Right atrium auricular region (tissue), 2 donors: ENCODE measurements at regions not wholly inside any gene's neighbourhood (a gene's known extent, or its start where the extent isn't known, plus 50 kb on each side); places are given as distances from the start of the nearest gene placed in this dataset.

Experiments
- DNase-seq: peaks from one replicate; pipeline ENCODE4 v3.0.0-alpha.2; 2019; ENCODE audit warnings: low spot score
- H3K27ac ChIP-seq, 2 donors: fragments of 200-600 bp; sonication (generic); 1 replicate in 1 of 2; 2 replicates in 1 of 2; pipeline ENCODE4 v1.5.1; 2016 to 2019
- H3K27me3 ChIP-seq, 2 donors: fragments of 200-600 bp; sonication (generic); one replicate each; pipeline versions ENCODE4 v1.5.1 to v1.6.0; 2017 to 2019
- H3K36me3 ChIP-seq: fragments of 200-600 bp; sonication (generic); one replicate; pipeline ENCODE4 v1.5.1; 2016
- H3K4me1 ChIP-seq, 2 donors: fragments of 200-600 bp; sonication (generic); one replicate each; pipeline versions ENCODE4 v1.5.1 to v1.6.0; 2017 to 2019
- H3K4me3 ChIP-seq, 2 donors: fragments of 200-600 bp; sonication (generic); 1 replicate in 1 of 2; 2 replicates in 1 of 2; pipeline ENCODE4 v1.5.1; 2017 to 2019; ENCODE audit warnings: mild to moderate bottlenecking in 1 of 2, moderate library complexity in 1 of 2
- H3K9me3 ChIP-seq, 2 donors: fragments of 200-600 bp; sonication (generic); one replicate each; pipeline ENCODE4 v1.5.1; 2019
- TF ChIP-seq, protein P1 (sequence below), 2 donors: fragments of 200-600 bp; sonication (generic); IDR thresholded peaks; one replicate each; pipeline ENCODE4 v1.5.1; 2019; ENCODE audit warnings: antibody characterized with exemption in 2 of 2

DNA sequence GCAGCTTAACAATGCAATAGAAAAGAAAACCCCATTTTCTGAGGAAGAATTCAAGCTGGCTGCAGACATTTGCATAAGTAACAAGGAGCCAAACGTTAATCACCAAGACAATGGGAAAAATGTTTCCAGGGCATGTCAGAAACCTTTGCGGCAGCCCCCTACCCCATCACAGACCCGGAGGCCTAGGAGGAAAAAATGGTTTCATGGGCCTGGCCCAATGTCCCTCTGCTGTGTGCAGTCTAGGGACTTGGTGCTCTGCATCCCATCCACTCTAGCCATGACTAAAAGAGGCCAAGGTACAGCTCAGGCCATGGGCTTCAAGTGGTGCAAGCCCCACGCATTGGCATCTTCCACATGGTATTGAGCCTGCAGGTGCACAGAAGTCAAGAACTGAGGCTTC is 147.0 kb upstream of the NR3C2 start:
- Histone ChIP-seq H3K4me3 (no peak overlapping the region), H3K27me3 (no peaks in the 10 kb centered on the region), H3K36me3 (no peaks in the 10 kb centered on the region), H3K27ac (no peak overlapping the region), H3K4me1 (no peaks in the 10 kb centered on the region), H3K9me3 (no peaks in the 10 kb centered on the region)
- DNase-seq, result no peak
- TF ChIP-seq, protein P1, sequence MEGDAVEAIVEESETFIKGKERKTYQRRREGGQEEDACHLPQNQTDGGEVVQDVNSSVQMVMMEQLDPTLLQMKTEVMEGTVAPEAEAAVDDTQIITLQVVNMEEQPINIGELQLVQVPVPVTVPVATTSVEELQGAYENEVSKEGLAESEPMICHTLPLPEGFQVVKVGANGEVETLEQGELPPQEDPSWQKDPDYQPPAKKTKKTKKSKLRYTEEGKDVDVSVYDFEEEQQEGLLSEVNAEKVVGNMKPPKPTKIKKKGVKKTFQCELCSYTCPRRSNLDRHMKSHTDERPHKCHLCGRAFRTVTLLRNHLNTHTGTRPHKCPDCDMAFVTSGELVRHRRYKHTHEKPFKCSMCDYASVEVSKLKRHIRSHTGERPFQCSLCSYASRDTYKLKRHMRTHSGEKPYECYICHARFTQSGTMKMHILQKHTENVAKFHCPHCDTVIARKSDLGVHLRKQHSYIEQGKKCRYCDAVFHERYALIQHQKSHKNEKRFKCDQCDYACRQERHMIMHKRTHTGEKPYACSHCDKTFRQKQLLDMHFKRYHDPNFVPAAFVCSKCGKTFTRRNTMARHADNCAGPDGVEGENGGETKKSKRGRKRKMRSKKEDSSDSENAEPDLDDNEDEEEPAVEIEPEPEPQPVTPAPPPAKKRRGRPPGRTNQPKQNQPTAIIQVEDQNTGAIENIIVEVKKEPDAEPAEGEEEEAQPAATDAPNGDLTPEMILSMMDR (IDR thresholded peaks at IDR 0.05), result no peak

DNA sequence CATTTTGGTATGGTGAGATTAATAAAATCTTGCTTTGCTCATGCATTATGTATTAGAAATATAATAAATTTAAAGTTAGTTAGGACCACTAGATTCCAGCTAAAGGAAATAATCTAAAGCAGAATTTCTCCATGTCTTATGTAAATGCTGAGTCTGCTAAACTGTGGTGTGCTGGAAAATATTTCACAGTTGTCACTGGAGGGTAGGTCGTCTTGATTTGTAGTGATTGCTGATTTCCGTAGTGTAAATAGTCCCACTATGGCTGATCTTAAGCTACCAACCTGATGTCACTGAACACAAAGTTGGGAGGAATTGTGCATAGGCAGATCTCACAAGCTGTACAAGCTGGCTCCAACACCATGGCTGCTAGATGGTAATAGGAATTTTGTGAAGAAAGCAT is 133.4 kb upstream of the NR3C2 start:
- Histone ChIP-seq H3K27me3 (no peaks in the 10 kb centered on the region), H3K9me3 (no peaks in the 10 kb centered on the region), H3K36me3 (no peaks in the 10 kb centered on the region), H3K27ac (no peak overlapping the region), H3K4me3 (no peak overlapping the region), H3K4me1 (no peaks in the 10 kb centered on the region)
- TF ChIP-seq, protein P1 (IDR thresholded peaks at IDR 0.05), result no peak
- DNase-seq, result no peak

GRCh38 chr4:148574911-148575310 is 132.7 kb upstream of the NR3C2 start:
- TF ChIP-seq, protein P1 (IDR thresholded peaks at IDR 0.05), result no peak
- DNase-seq, result no peak
- no peak overlapping the region for H3K27ac ChIP-seq
- no peaks in the 10 kb centered on the region for H3K36me3 ChIP-seq
- peaks cover 0 to 5% of the 10 kb centered on the region in 2 donors for H3K9me3 ChIP-seq
- H3K4me1 ChIP-seq, result no peaks in the 10 kb centered on the region
- no peaks in the 10 kb centered on the region for H3K27me3 ChIP-seq
- no peak overlapping the region for H3K4me3 ChIP-seq

DNA sequence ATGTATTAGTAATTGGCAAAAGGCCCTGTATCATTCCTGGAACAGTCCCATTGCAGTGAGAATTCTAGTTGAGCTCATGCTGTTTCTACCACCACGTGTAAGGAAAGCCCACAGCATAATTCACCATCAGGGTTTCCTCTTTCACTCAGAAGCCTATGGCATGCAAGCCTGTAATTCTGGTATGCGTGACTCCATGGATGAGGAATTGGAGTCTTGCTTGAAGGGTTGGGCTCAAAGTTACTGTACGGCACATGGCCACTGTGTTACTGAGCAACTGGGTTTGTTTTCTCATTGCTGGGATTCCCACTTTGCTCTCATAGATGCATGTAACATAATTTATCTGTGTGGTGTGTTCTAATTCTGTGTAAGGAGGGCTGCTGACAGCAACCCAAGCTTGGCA is 132.3 kb upstream of the NR3C2 start:
- Histone ChIP-seq H3K4me3 (no peak overlapping the region), H3K27me3 (no peaks in the 10 kb centered on the region), H3K27ac (no peak overlapping the region), H3K4me1 (no peaks in the 10 kb centered on the region), H3K9me3 (peaks cover 0 to 9% of the 10 kb centered on the region in 2 donors), H3K36me3 (no peaks in the 10 kb centered on the region)
- DNase-seq, result no peak
- TF ChIP-seq, protein P1 (IDR thresholded peaks at IDR 0.05), result no peak

- peaks cover 0 to 13% of the 10 kb centered on the region in 2 donors for H3K9me3 ChIP-seq
- no peaks in the 10 kb centered on the region for H3K4me1 ChIP-seq
- DNase-seq, result no peak
- TF ChIP-seq, protein P1 (IDR thresholded peaks at IDR 0.05), result no peak
- H3K27ac ChIP-seq, result no peak overlapping the region
- H3K36me3 ChIP-seq, result no peaks in the 10 kb centered on the region
- H3K27me3 ChIP-seq, result no peaks in the 10 kb centered on the region
- no peak overlapping the region for H3K4me3 ChIP-seq
Measured at GRCh38 chr4:148574066-148574465, 131.9 kb upstream of the NR3C2 start.

- peaks cover 0 to 13% of the 10 kb centered on the region in 2 donors for H3K9me3 ChIP-seq
- H3K27ac ChIP-seq, result no peak overlapping the region
- H3K36me3 ChIP-seq, result no peaks in the 10 kb centered on the region
- no peaks in the 10 kb centered on the region for H3K4me1 ChIP-seq
- no peak overlapping the region for H3K4me3 ChIP-seq
- TF ChIP-seq, protein P1 (IDR thresholded peaks at IDR 0.05), result no peak
- no peak for DNase-seq
- no peaks in the 10 kb centered on the region for H3K27me3 ChIP-seq
Measured at GRCh38 chr4:148573296-148573695, 131.1 kb upstream of the NR3C2 start.
